ENCODE measurements at regions not wholly inside any gene's neighbourhood (a gene's known extent, or its start where the extent isn't known, plus 50 kb on each side); places are given as distances from the start of the nearest gene placed in this dataset.

DNA sequence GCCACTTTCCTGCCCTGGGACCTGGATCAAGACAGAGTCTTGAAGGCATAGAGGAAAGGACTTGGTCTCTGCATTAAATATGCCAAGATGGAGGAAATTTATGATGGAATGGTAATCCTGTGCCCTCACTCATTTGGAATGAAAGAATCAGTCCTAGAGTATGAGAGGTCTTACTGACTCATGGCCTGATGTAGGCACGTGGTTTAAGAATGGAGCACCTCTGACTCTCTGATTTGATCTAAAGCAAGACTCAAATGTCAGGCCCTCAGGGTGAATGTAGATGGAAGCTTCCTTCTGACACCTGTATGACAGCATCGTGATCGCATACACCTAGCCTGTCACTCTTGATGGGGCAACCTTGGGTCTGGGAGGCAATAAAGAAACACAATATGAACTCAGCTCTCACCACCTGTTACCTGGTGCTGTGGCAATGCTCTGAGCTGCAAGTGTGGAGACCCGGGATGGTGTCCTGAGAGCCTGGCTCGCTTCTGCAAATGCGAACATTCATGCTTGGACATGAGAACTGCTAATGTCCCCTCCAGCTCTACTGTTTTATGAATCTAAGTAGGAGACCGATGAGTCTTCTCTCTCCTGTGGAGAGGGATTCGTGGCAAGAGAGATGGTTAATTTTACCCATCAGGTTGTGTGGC is 229.9 kb downstream of the ABCC12 start:
- TF ChIP-seq, protein P1, sequence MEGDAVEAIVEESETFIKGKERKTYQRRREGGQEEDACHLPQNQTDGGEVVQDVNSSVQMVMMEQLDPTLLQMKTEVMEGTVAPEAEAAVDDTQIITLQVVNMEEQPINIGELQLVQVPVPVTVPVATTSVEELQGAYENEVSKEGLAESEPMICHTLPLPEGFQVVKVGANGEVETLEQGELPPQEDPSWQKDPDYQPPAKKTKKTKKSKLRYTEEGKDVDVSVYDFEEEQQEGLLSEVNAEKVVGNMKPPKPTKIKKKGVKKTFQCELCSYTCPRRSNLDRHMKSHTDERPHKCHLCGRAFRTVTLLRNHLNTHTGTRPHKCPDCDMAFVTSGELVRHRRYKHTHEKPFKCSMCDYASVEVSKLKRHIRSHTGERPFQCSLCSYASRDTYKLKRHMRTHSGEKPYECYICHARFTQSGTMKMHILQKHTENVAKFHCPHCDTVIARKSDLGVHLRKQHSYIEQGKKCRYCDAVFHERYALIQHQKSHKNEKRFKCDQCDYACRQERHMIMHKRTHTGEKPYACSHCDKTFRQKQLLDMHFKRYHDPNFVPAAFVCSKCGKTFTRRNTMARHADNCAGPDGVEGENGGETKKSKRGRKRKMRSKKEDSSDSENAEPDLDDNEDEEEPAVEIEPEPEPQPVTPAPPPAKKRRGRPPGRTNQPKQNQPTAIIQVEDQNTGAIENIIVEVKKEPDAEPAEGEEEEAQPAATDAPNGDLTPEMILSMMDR (IDR thresholded peaks at IDR 0.05) = no peak
- no peaks in the 10 kb centered on the region for H3K27me3 ChIP-seq
- no peak overlapping the region for H3K4me3 ChIP-seq
- no peaks in the 10 kb centered on the region for H3K4me1 ChIP-seq
- intact Hi-C loops (cut with DNase I) = no loop called here
- no peaks in the 10 kb centered on the region for H3K36me3 ChIP-seq
- H3K9me3 ChIP-seq = no peaks in the 10 kb centered on the region
- H3K27ac ChIP-seq = no peak overlapping the region
- no peak for DNase-seq
- no peak overlapping the region for H3K9ac ChIP-seq (ENCODE audit: low read depth in 2 of 2, low read length in 2 of 2)

DNA sequence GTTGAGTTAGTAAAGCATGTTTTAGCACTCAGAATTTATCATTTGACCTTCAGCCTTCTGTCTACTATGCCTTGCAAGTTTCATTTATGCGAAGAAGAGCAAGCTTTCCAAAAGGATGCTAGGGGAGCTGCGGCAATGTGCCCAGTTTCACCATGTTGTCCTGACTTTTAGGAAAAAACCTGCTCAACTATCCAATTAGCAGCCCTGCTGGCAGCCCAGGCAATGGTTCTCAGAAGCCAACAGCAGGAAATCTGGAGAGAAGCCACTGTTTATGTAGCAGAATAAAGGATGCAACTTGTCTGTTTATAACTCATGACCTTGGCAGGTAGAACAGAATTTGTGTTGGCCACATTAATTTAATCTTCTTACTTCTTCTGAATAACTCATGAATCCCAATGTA is 230.8 kb downstream of the ABCC12 start:
- Histone ChIP-seq H3K9ac (ENCODE audit: low read depth in 2 of 2, low read length in 2 of 2) (no peak overlapping the region), H3K27me3 (no peaks in the 10 kb centered on the region), H3K36me3 (no peaks in the 10 kb centered on the region), H3K4me3 (no peak overlapping the region), H3K27ac (no peak overlapping the region), H3K9me3 (no peaks in the 10 kb centered on the region), H3K4me1 (no peaks in the 10 kb centered on the region)
- TF ChIP-seq, protein P1 (IDR thresholded peaks at IDR 0.05) = no peak
- intact Hi-C loops (cut with DNase I) = no loop called here
- no peak for DNase-seq

- no peaks in the 10 kb centered on the region for H3K4me1 ChIP-seq
- intact Hi-C loops (cut with DNase I) = no loop called here
- no peak overlapping the region for H3K9ac ChIP-seq (ENCODE audit: low read depth in 2 of 2, low read length in 2 of 2)
- DNase-seq = no peak
- no peaks in the 10 kb centered on the region for H3K36me3 ChIP-seq
- H3K4me3 ChIP-seq = no peak overlapping the region
- no peak overlapping the region for H3K27ac ChIP-seq
- H3K27me3 ChIP-seq = no peaks in the 10 kb centered on the region
- no peaks in the 10 kb centered on the region for H3K9me3 ChIP-seq
- TF ChIP-seq, protein P1 (IDR thresholded peaks at IDR 0.05) = no peak
Observed at GRCh38 chr16:47921535-47921934, 234.3 kb downstream of the ABCC12 start.

DNA sequence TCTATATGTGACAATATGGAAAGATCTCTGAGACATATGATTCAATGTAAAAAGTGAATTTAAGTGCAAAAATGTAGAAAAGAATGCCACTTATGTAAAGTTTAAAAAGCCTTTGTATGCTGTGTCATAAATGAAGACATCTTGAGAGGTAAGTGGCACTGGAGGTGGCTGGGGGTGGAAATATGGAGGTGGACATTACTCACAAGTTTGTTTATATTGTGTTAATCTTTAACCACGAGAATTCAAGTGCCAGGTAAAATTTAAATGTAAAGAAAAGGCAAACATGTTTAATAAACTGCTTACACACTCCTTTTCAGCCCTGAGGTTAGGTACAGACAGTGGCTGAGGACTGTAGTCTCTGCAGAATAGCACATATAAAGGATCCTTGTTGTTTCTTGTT is 235.1 kb downstream of the ABCC12 start:
- H3K4me1 ChIP-seq = no peaks in the 10 kb centered on the region
- intact Hi-C loops (cut with DNase I) = no loop called here
- no peaks in the 10 kb centered on the region for H3K9me3 ChIP-seq
- no peak overlapping the region for H3K27ac ChIP-seq
- TF ChIP-seq, protein P1 (IDR thresholded peaks at IDR 0.05) = no peak
- no peak overlapping the region for H3K9ac ChIP-seq (ENCODE audit: low read depth in 2 of 2, low read length in 2 of 2)
- H3K4me3 ChIP-seq = no peak overlapping the region
- no peak for DNase-seq
- H3K27me3 ChIP-seq = no peaks in the 10 kb centered on the region
- H3K36me3 ChIP-seq = no peaks in the 10 kb centered on the region

DNA sequence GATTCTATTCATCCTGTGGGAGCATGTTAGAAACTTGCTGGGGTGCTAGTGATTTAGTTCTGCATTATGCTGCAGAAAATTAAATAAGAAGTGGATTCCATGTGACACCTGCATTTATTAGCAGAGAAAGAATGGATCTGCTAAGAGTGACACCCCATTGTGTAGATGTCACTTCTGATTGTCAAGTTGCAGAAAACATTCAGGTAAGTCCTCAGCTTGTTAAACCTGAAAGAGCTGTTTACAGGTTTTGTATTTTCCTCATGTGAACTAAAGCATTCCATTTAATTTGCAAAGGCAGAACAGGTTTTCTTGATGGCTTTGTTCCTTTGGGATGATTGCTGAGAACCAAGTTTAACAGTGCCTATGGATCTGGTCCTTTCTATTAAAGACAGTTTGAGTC is 238.7 kb downstream of the ABCC12 start:
- Histone ChIP-seq H3K27ac (no peak overlapping the region), H3K9me3 (no peaks in the 10 kb centered on the region), H3K27me3 (no peaks in the 10 kb centered on the region), H3K4me3 (no peak overlapping the region), H3K9ac (ENCODE audit: low read depth in 2 of 2, low read length in 2 of 2) (no peak overlapping the region), H3K4me1 (no peaks in the 10 kb centered on the region), H3K36me3 (no peaks in the 10 kb centered on the region)
- TF ChIP-seq, protein P1 (IDR thresholded peaks at IDR 0.05) = no peak
- DNase-seq = no peak
- intact Hi-C loops (cut with DNase I) = no loop called here
